HG03439 (cell line): ENCODE measurements at regions not wholly inside any gene's neighbourhood (a gene's known extent, or its start where the extent isn't known, plus 50 kb on each side); places are given as distances from the start of the nearest gene placed in this dataset.
A peak's percentile ranks its signal among the peaks of the same experiment; 100 is the strongest.
"Not testable (repeated sequence)": the region's sequence is repeated elsewhere in the genome, so short reads cannot be mapped to it uniquely, and the experiment has no call there.

Experiments
- ATAC-seq: cut with Tn5 transposase; IDR thresholded peaks from one replicate; pipeline ENCODE4 v1.9.1; 2021; ENCODE audit warnings: mild to moderate bottlenecking, moderate library complexity; ENCODE audit not compliant: unreplicated experiment

- ATAC-seq, result no peak
These were observed 639.6 kb upstream of the CBLB start for GRCh38 chr3:106508331-106508893.

- no peak for ATAC-seq
These were observed 641.4 kb upstream of the CBLB start for GRCh38 chr3:106510206-106510605.

GRCh38 chr3:106512846-106513245 is 644.0 kb upstream of the CBLB start:
- ATAC-seq, result no peak

GRCh38 chr3:106514431-106514830 is 645.6 kb upstream of the CBLB start:
- ATAC-seq, result no peak

- ATAC-seq, result no peak
These were observed 649.7 kb upstream of the CBLB start for GRCh38 chr3:106518516-106518915.

- ATAC-seq, result no peak
These were observed 653.6 kb upstream of the CBLB start for GRCh38 chr3:106522397-106522796.

GRCh38 chr3:106528932-106529331 is 660.1 kb upstream of the CBLB start:
- no peak for ATAC-seq

- no peak for ATAC-seq
These were observed 660.9 kb upstream of the CBLB start for GRCh38 chr3:106529738-106530137.

GRCh38 chr3:106530367-106530766 is 661.6 kb upstream of the CBLB start:
- ATAC-seq, result no peak

GRCh38 chr3:106531771-106532329 is 663.0 kb upstream of the CBLB start:
- ATAC-seq, result not testable (repeated sequence)

- no peak for ATAC-seq
These were observed 664.4 kb upstream of the CBLB start for GRCh38 chr3:106533093-106533787.

- ATAC-seq, result no peak
These were observed 665.0 kb upstream of the CBLB start for GRCh38 chr3:106533788-106534160.

- no peak for ATAC-seq
These were observed 665.4 kb upstream of the CBLB start for GRCh38 chr3:106534206-106534605.

GRCh38 chr3:106540743-106541142 is 671.9 kb upstream of the CBLB start:
- ATAC-seq, result no peak

- no peak for ATAC-seq
These were observed 673.4 kb upstream of the CBLB start for GRCh38 chr3:106542101-106542769.

GRCh38 chr3:106552351-106553043 is 683.7 kb upstream of the CBLB start:
- no peak for ATAC-seq

- no peak for ATAC-seq
These were observed 691.7 kb upstream of the CBLB start for GRCh38 chr3:106560451-106560966.

- peak; percentile 96 for ATAC-seq
These were observed 697.5 kb upstream of the CBLB start for GRCh38 chr3:106566277-106566676.

- ATAC-seq, result no peak
These were observed 701.6 kb upstream of the CBLB start for GRCh38 chr3:106570426-106570825.

- no peak for ATAC-seq
These were observed 704.8 kb upstream of the CBLB start for GRCh38 chr3:106573605-106574004.

- no peak for ATAC-seq
These were observed 706.2 kb upstream of the CBLB start for GRCh38 chr3:106575029-106575428.
